ENCODE measurements at regions not wholly inside any gene's neighbourhood (a gene's known extent, or its start where the extent isn't known, plus 50 kb on each side); places are given as distances from the start of the nearest gene placed in this dataset.

GRCh38 chr2:117519721-117520120 lies 294.8 kb upstream of the DDX18 start:
- ATAC-seq, result no peak

GRCh38 chr2:117523267-117523666 lies 291.2 kb upstream of the DDX18 start:
- peaks cover 8% of the 10 kb centered on the region; the same call in 1 of the 2 replicates for H3K9me3 ChIP-seq (ENCODE audit: low read length)
- POLR2A ChIA-PET (ENCODE audit: unreplicated experiment), result no interaction called here
- intact Hi-C loops (cut with micrococcal nuclease), result no loop called here

More at GRCh38 chr2:117519721-117520120, 294.8 kb upstream of the DDX18 start:
- no peak overlapping the region for H3K9ac ChIP-seq (ENCODE audit: low read length)
- no peaks in the 10 kb centered on the region for H3F3A ChIP-seq (ENCODE audit: low read length, unreplicated experiment)
- H3K4me1 ChIP-seq (ENCODE audit: insufficient read depth, low read length), result no peaks in the 10 kb centered on the region
- BruUV-seq (replicated peaks), result no TSS peak
- intact Hi-C loops (cut with micrococcal nuclease), result no loop called here
- no peaks in the 10 kb centered on the region for H3K27me3 ChIP-seq (ENCODE audit: low read length)
- H2AFZ ChIP-seq (ENCODE audit: low read length), result no peak overlapping the region
- no peaks in the 10 kb centered on the region for H4K20me1 ChIP-seq (ENCODE audit: low read length)
- no peaks in the 10 kb centered on the region for H3K79me2 ChIP-seq (ENCODE audit: low read length)
- ChIA-PET POLR2A (ENCODE audit: unreplicated experiment) (no interaction called here), CTCF (no interaction called here)
- H3K9me3 ChIP-seq (ENCODE audit: low read length), result peaks cover 8% of the 10 kb centered on the region; the same call in 1 of the 2 replicates
- H3K4me2 ChIP-seq (ENCODE audit: low read length), result no peak overlapping the region
- H3K9me2 ChIP-seq (replicated peaks; ENCODE audit: low read length), result no peaks in the 10 kb centered on the region
- TF ChIP-seq EZH2 (IDR thresholded peaks at IDR 0.05; ENCODE audit: low read length, unreplicated experiment) (no peak), EZH2phosphoT487 (IDR thresholded peaks at IDR 0.05; ENCODE audit: borderline replicate concordance, low read length) (no peak), CTCF (conservative IDR thresholded peaks at IDR 0.05; ENCODE audit: low read depth, low read length) (no peak)
- no peaks in the 10 kb centered on the region for H3K36me3 ChIP-seq (ENCODE audit: low read depth, low read length)
- DNase-seq, result no peak
- H3K27ac ChIP-seq (ENCODE audit: low read length), result no peak overlapping the region
- no peak overlapping the region for H3K4me3 ChIP-seq (ENCODE audit: low read length)

GRCh38 chr2:117523711-117524238 lies 290.7 kb upstream of the DDX18 start:
- Histone ChIP-seq H3K9me3 (ENCODE audit: low read length) (peaks cover 8% of the 10 kb centered on the region; the same call in 1 of the 2 replicates), H3K9me2 (replicated peaks; ENCODE audit: low read length) (no peaks in the 10 kb centered on the region), H3K9ac (ENCODE audit: low read length) (no peak overlapping the region), H2AFZ (ENCODE audit: low read length) (no peak overlapping the region), H3K4me1 (ENCODE audit: insufficient read depth, low read length) (no peaks in the 10 kb centered on the region), H3K4me3 (ENCODE audit: low read length) (no peak overlapping the region), H3F3A (ENCODE audit: low read length, unreplicated experiment) (no peaks in the 10 kb centered on the region), H3K4me2 (ENCODE audit: low read length) (no peak overlapping the region), H3K27me3 (ENCODE audit: low read length) (no peaks in the 10 kb centered on the region), H3K27ac (ENCODE audit: low read length) (no peak overlapping the region), H3K79me2 (ENCODE audit: low read length) (no peaks in the 10 kb centered on the region), H4K20me1 (ENCODE audit: low read length) (no peaks in the 10 kb centered on the region), H3K36me3 (ENCODE audit: low read depth, low read length) (no peaks in the 10 kb centered on the region)
- ChIA-PET CTCF (no interaction called here), POLR2A (ENCODE audit: unreplicated experiment) (no interaction called here)
- BruUV-seq (replicated peaks), result no TSS peak
- DNase-seq (no peak), ATAC-seq (no peak)
- TF ChIP-seq EZH2 (IDR thresholded peaks at IDR 0.05; ENCODE audit: low read length, unreplicated experiment) (no peak), CTCF (conservative IDR thresholded peaks at IDR 0.05; ENCODE audit: low read depth, low read length) (no peak), EZH2phosphoT487 (IDR thresholded peaks at IDR 0.05; ENCODE audit: borderline replicate concordance, low read length) (no peak)
- intact Hi-C loops (cut with micrococcal nuclease), result no loop called here

More at GRCh38 chr2:117523267-117523666, 291.2 kb upstream of the DDX18 start:
- Histone ChIP-seq H3K9ac (ENCODE audit: low read length) (no peak overlapping the region), H4K20me1 (ENCODE audit: low read length) (no peaks in the 10 kb centered on the region), H3K27me3 (ENCODE audit: low read length) (no peaks in the 10 kb centered on the region), H2AFZ (ENCODE audit: low read length) (no peak overlapping the region), H3F3A (ENCODE audit: low read length, unreplicated experiment) (no peaks in the 10 kb centered on the region), H3K4me1 (ENCODE audit: insufficient read depth, low read length) (no peaks in the 10 kb centered on the region), H3K36me3 (ENCODE audit: low read depth, low read length) (no peaks in the 10 kb centered on the region), H3K4me3 (ENCODE audit: low read length) (no peak overlapping the region), H3K9me2 (replicated peaks; ENCODE audit: low read length) (no peaks in the 10 kb centered on the region), H3K27ac (ENCODE audit: low read length) (no peak overlapping the region), H3K4me2 (ENCODE audit: low read length) (no peak overlapping the region), H3K79me2 (ENCODE audit: low read length) (no peaks in the 10 kb centered on the region)
- ATAC-seq, result no peak
- peak; percentile 41 for DNase-seq
- no peak for TF ChIP-seq EZH2phosphoT487 (IDR thresholded peaks at IDR 0.05; ENCODE audit: borderline replicate concordance, low read length)
- BruUV-seq (replicated peaks), result no TSS peak
- CTCF ChIA-PET, result no interaction called here

Measured in PC-3 (cell line).